SK-N-MC (cell line): ENCODE measurements at regions not wholly inside any gene's neighbourhood (a gene's known extent, or its start where the extent isn't known, plus 50 kb on each side); places are given as distances from the start of the nearest gene placed in this dataset.

Source experiments
- EZH2 ChIP-seq: fragments of 200-600 bp; sonication (generic); IDR thresholded peaks from one replicate; pipeline ENCODE4 v1.6.1; 2017; ENCODE audit warnings: antibody characterized with exemption
- FOXP2 ChIP-seq: optimal IDR thresholded peaks from 2 replicates; pipeline ENCODE3; 2011; ENCODE audit warnings: mild to moderate bottlenecking, moderate library complexity; ENCODE audit not compliant: insufficient read depth; ENCODE audit errors: extremely low read length, control extremely low read depth
- POLR2AphosphoS5 ChIP-seq: IDR thresholded peaks from 2 replicates; pipeline ENCODE4 v1.6.1; 2012; ENCODE audit warnings: mild to moderate bottlenecking, low read depth, low read length, borderline replicate concordance

- TF ChIP-seq EZH2: no peak
- TF ChIP-seq POLR2AphosphoS5: no peak
- TF ChIP-seq FOXP2: no peak
Observed at GRCh38 chr2:59996855-59997254, 556.6 kb downstream of the BCL11A start.
